ENCODE measurements at regions not wholly inside any gene's neighbourhood (a gene's known extent, or its start where the extent isn't known, plus 50 kb on each side); places are given as distances from the start of the nearest gene placed in this dataset.
A peak's percentile ranks its signal among the peaks of the same experiment; 100 is the strongest.

GRCh38 chr7:412313-412710 lies 107.3 kb downstream of the PDGFA start:
- peaks cover 1% of the 10 kb centered on the region for H3K27me3 Mint-ChIP-seq (ENCODE audit: low read depth)
- Histone ChIP-seq H2BK12ac (ENCODE audit: insufficient read length, low read depth, low read length) (no peak overlapping the region), H3K4me1 (ENCODE audit: insufficient read depth, low read length) (no peaks in the 10 kb centered on the region; the same call in 1 of the 2 replicates), H3K14ac (ENCODE audit: insufficient read depth, low read length) (no peak overlapping the region; the same call in 1 of the 2 replicates), H4K91ac (ENCODE audit: insufficient read length, low read depth, low read length) (no peak overlapping the region), H3K4ac (ENCODE audit: low read depth, low read length) (no peak overlapping the region), H3K4me2 (ENCODE audit: insufficient read depth, insufficient read length, low read length) (no peak overlapping the region), H4K8ac (replicated peaks; ENCODE audit: insufficient read length, low read depth, low read length) (no peak overlapping the region), H2BK5ac (ENCODE audit: insufficient read length, low read length) (no peak overlapping the region), H2BK15ac (ENCODE audit: low read depth, low read length) (no peak overlapping the region), H3K79me2 (ENCODE audit: insufficient read depth, low read length) (no peaks in the 10 kb centered on the region), H3K9me3 (ENCODE audit: control insufficient read depth, low read depth, low read length) (no peaks in the 10 kb centered on the region), H2AK5ac (ENCODE audit: insufficient read length, low read length) (no peak overlapping the region), H3T11ph (ENCODE audit: low read length) (no peak overlapping the region), H3K27me3 (ENCODE audit: insufficient read depth, low read length) (no peaks in the 10 kb centered on the region), H2BK20ac (ENCODE audit: low read depth, low read length, poor library complexity, severe bottlenecking) (no peak overlapping the region), H2AFZ (ENCODE audit: low read length) (no peak overlapping the region), H3K27ac (ENCODE audit: insufficient read length, low read depth, low read length) (no peak overlapping the region), H3K23ac (ENCODE audit: insufficient read length, low read depth, low read length) (no peak overlapping the region), H4K5ac (ENCODE audit: insufficient read length, low read depth, low read length) (no peak overlapping the region), H3K18ac (ENCODE audit: insufficient read length, low read depth, low read length) (peak overlapping the region; percentile 76), H3K79me1 (ENCODE audit: insufficient read depth, low read depth, low read length, poor library complexity, severe bottlenecking) (no peaks in the 10 kb centered on the region), H4K20me1 (ENCODE audit: control insufficient read depth, insufficient read depth, insufficient read length) (no peaks in the 10 kb centered on the region), H3K56ac (ENCODE audit: insufficient read length, low read depth, low read length) (no peak overlapping the region), H3K23me2 (ENCODE audit: insufficient read length, low read depth, low read length, poor library complexity, severe bottlenecking) (no peaks in the 10 kb centered on the region), H3K9ac (ENCODE audit: extremely low read depth, insufficient read length, low read length) (no peak overlapping the region), H2BK120ac (ENCODE audit: low read depth, low read length, poor library complexity, severe bottlenecking) (no peak overlapping the region)
- TF ChIP-seq, protein P1, sequence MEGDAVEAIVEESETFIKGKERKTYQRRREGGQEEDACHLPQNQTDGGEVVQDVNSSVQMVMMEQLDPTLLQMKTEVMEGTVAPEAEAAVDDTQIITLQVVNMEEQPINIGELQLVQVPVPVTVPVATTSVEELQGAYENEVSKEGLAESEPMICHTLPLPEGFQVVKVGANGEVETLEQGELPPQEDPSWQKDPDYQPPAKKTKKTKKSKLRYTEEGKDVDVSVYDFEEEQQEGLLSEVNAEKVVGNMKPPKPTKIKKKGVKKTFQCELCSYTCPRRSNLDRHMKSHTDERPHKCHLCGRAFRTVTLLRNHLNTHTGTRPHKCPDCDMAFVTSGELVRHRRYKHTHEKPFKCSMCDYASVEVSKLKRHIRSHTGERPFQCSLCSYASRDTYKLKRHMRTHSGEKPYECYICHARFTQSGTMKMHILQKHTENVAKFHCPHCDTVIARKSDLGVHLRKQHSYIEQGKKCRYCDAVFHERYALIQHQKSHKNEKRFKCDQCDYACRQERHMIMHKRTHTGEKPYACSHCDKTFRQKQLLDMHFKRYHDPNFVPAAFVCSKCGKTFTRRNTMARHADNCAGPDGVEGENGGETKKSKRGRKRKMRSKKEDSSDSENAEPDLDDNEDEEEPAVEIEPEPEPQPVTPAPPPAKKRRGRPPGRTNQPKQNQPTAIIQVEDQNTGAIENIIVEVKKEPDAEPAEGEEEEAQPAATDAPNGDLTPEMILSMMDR (conservative IDR thresholded peaks at IDR 0.05) = no peak
- DNase-seq = no peak
- peaks cover 1% of the 10 kb centered on the region in 2 experiments; a peak in 3 of 5 replicates for H3K9me3 Mint-ChIP-seq
- H3K36me3 Mint-ChIP-seq (ENCODE audit: insufficient read depth in 1 of 3, low read depth in 3 of 3) = no peaks in the 10 kb centered on the region; a peak in 1 of 7 replicates
- 100% methylated on average over 3 of the region's 13 CpGs for WGBS (ENCODE audit: extremely low coverage, insufficient read length, low lambda C conversion rate)
- H3K27ac Mint-ChIP-seq = peak overlapping the region in 2 of 3 experiments; percentile 5 to 36; a peak in 2 of 7 replicates
- H3K4me3 Mint-ChIP-seq = no peak overlapping the region
- H3K4me1 Mint-ChIP-seq = peaks cover 2 to 14% of the 10 kb centered on the region in 2 experiments; a peak in 3 of 4 replicates
